ENCODE measurements at regions not wholly inside any gene's neighbourhood (a gene's known extent, or its start where the extent isn't known, plus 50 kb on each side); places are given as distances from the start of the nearest gene placed in this dataset.

DNA sequence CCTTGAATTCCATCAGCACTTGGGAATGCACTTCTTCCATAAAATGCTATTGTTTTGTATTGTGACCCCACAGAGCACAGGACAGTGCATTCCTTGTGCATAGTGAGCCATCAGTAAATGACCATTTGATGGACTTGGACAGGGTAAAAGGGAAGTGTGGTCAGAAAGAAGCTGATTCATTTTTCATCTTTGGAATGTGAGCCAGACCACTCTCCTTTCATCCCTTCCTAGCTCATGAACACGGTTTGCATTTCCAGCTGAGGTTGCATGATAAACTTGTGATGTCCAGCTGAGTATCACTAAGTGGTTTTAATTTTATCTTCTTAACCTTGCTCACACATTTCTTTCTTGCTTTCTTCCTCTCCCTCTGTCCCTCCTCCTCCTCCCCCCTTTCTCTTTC is 101.3 kb downstream of the NUDT12 start:
- no peak for FAIRE-seq

GRCh38 chr5:103458497-103459040 is 104.0 kb downstream of the NUDT12 start:
- no peak for FAIRE-seq

DNA sequence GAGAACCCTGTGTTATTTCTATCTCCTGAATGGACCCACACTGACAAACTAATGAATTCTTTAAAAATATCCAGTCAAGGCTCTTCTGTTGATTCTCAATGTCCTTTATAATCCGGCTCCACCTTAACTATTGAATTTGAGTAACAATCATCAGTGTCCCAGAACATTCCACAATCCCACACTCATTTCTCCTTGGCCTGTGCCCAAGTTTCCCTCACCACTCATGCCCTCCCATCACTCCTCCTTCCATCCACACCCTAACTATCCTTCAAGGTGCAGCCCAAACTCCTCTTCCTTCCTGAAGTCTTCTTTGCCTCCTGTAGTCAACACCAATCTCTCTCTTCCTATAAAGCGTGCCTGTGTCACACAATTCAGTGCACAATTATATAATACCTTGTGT is 106.1 kb downstream of the NUDT12 start:
- FAIRE-seq, result no peak

DNA sequence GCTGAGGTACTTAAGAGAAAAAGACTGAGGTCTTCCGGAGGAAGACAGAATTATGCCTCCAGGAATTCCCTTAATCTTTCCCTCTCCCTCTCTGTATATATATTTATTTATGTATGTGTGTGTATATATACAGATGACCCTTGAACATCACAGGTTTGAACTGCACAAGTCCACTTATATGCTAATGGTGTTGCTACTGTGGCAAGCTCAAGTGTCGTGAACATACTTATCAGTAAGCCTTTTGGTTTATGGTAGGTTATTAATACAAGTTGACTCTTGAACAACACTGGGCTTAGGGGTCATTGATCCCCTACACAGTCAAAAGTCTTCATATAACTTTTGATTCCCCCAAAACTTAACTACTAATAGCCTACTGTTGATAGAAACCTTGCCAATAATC is 106.8 kb downstream of the NUDT12 start:
- FAIRE-seq, result no peak

- no peak for FAIRE-seq
These were observed 107.8 kb downstream of the NUDT12 start for GRCh38 chr5:103454770-103455169.

GRCh38 chr5:103452666-103453065 is 109.9 kb downstream of the NUDT12 start:
- no peak for FAIRE-seq

DNA sequence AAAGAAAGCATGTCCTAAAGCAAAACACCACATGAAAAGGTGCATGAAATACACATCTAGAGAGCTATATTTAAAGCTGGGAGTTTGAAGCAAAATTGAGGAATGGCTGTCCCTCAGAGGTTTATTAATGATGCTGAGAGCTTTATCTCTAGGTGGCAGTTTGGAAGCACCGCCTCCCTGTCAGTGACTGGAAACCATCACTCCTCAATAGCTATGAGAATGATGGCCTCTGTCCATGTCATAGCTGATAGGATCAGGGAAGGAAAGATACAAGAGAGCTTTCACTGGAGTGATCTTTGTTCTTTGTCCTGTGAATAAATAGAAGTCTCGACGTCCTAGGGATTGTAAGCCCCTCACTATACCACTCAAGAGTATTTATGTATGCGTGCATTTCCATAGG is 110.5 kb downstream of the NUDT12 start:
- no peak for FAIRE-seq

GRCh38 chr5:103451261-103451660 is 111.3 kb downstream of the NUDT12 start:
- FAIRE-seq, result no peak

GRCh38 chr5:103450333-103451061 is 112.1 kb downstream of the NUDT12 start:
- no peak for FAIRE-seq

DNA sequence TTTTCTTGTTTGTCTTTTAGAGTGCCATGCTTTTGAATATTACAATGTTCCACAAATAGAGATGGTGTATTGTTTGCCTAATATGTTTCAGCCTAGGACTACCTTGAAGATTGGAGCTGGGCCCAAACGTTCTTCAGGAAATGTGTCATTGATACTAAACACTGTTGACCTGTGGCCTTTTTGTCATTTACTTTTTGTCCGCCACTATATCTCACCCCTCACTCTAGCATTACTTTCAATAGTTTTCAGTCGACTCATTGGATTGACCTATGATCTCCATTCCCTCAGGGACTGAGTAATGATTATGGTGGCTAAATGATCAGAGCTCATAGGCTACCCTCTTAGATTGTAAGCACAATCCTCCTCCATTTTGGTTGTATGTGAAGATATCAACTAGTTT is 115.8 kb downstream of the NUDT12 start:
- no peak for FAIRE-seq

DNA sequence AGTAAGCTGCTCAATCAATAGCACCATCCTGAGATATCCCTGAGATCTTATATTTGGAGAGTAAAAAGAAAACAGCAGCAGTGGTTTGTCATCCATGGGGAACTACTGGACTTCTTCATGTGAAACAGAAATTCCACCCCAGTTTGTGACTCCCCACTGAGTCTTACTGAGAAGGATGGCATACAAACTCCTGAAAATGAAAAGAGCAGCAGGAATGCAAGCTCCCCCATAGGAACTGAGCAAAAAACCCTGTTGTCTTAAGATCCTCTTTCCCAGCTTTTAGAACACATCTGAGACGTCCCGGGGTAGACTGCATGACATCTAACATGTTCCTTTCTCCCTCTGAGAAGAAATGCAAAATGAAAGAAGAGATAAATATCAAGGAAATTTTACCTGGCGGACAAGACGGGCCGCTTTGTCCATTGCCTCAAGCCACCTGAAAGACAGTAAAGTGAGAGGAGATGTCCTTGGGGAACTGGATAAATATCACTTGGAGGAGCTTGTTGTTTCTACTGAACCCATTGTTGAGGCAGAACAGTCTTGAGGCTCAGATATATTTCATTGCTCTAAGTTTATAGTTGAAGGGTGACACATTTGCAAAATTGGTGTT is 117.1 kb downstream of the NUDT12 start:
- FAIRE-seq, result no peak

- FAIRE-seq, result no peak
These were observed 118.1 kb downstream of the NUDT12 start for GRCh38 chr5:103444333-103445038.

DNA sequence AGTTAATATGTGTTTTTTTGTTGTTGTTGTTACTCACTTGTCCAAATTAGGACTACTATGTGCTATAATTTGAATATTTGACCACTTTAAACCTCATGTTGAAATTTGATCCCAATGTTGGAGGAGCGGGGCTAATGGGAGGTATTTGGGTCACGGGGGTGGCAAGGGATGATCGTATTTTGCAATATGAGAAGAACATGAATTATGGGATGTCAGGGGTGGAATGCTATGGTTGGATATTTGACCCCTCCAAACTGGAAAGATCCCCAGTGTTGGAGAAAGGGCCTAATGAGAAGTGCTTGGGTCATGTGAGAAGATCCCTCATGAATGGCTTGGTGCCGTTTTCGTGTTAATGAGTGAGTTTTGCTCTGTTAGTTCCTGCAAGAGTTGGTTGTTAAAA is 119.8 kb downstream of the NUDT12 start:
- no peak for FAIRE-seq

- no peak for FAIRE-seq
These were observed 121.1 kb downstream of the NUDT12 start for GRCh38 chr5:103441523-103441922.

GRCh38 chr5:103439007-103439406 is 123.6 kb downstream of the NUDT12 start:
- no peak for FAIRE-seq

GRCh38 chr5:103436656-103437055 is 125.9 kb downstream of the NUDT12 start:
- no peak for FAIRE-seq

DNA sequence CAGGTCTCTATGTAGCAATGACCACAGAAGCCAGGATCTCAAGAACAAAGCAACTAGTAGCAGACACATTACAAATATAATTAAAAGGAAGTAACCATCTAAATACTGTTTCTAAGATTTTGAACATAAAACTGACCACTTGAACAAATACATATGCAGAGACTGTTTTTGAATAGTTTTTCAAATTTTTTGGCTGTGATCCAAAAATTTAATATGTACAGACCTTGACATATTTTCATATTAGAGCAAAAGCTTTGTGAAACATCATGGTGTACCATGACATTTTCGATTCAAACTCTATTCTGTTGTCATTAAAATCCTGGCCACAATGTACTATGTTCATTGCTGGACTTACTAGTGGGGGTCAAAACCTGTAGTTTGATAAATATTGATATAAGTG is 126.5 kb downstream of the NUDT12 start:
- FAIRE-seq, result no peak

DNA sequence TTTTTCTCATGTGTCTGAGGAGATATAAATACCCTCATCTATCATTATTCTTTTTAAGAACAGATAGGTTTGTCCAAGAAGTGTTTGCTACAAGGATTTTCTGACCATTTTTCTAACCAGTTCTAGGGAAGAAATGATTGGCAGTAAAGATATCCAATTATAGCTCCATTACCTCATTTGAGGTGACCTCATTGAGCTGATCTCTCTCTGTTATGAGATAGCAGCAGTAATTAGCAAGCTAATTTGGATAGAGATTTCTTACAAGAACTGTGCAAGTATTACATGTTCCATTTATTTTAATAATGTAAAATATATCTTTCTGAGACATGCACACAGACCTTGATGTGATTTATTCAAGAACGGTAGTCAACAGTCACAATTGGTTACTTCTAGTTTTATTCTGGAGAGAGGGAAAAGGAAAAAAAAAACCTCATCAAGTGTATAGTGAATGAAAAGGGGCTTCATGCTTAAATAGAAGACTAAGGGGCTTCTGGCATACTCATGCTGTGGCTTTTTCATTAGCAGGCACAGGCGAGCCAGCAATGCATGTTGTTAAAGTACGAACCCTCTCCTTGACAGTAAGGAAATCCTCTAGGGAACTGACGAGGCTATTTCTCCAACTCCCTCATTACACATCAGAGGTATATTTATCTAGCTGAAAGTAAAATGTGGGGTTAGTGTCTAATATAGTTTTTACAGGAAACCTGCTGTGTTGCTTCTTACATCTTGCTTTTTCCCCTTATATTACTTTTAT is 127.3 kb downstream of the NUDT12 start:
- FAIRE-seq, result no peak

GRCh38 chr5:103434057-103434456 is 128.5 kb downstream of the NUDT12 start:
- no peak for FAIRE-seq

GRCh38 chr5:103433211-103433610 is 129.4 kb downstream of the NUDT12 start:
- FAIRE-seq, result no peak

- no peak for FAIRE-seq
These were observed 133.7 kb downstream of the NUDT12 start for GRCh38 chr5:103428923-103429322.

DNA sequence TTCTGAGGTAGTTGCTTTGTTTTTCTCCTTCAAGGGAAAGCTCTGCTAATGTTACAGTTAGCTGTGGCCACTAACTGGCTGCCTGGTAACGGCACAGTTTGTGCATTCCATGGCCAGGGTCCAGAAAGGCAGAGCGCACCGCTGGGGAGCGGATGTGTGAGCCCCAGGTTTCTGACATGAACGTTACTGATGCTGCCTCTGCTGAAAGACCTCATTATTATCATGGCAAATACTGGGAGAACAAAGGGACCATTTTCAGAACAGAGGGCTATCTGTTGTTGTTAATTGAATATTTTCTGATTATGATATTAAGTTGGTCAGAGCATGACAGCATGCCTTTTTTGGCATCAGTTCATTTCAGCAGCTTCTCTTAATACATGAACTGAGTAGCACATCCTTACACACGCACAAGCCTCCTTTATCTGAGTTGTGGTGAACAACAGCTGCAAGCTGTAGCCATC is 134.1 kb downstream of the NUDT12 start:
- no peak for FAIRE-seq

DNA sequence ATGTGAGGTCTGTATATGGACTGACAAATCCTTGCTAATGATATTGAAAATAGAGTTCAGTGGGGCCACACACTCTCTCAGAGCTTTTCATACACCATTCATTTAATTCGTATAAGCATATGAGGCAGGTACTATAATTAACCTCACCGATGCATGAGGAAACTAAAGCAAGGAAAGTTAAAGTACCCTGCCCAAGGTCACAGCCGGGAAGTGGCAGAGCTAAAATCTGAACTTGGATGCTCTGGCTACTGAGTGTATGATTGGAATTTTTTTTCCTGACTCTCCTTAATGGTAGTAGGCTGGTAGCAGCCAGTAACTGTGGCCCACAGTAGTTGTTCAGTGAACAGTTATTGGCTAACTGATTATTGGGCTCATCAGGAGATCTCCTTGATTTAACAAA is 135.3 kb downstream of the NUDT12 start:
- FAIRE-seq, result no peak

All from A204.1 (cell line).